HG03045 (cell line): ENCODE measurements at regions not wholly inside any gene's neighbourhood (a gene's known extent, or its start where the extent isn't known, plus 50 kb on each side); places are given as distances from the start of the nearest gene placed in this dataset.

ENCODE experiments used
- ATAC-seq: cut with Tn5 transposase; IDR thresholded peaks from one replicate; pipeline ENCODE4 v1.9.1; 2021; ENCODE audit warnings: mild to moderate bottlenecking, moderate library complexity; ENCODE audit not compliant: unreplicated experiment

DNA sequence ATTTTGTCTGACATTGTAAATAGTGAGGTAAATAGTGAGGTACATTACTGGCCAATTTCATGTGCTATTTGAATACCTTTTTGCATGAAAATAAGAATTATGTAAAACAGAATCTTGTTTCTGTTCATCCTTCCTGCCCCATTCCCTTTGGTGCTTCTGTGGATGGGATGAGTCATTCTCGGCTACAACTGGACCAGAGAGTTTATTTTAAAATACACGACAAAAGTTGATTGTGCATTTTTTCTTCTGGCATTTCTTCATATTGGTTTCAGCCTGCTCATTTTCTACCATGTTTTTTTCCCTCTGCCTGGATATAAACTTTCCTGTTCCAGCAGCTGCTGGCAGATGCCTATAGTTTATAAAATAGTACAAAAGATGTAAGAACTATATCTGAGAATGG lies 107.5 kb downstream of the CYSLTR2 start:
- no peak for ATAC-seq

DNA sequence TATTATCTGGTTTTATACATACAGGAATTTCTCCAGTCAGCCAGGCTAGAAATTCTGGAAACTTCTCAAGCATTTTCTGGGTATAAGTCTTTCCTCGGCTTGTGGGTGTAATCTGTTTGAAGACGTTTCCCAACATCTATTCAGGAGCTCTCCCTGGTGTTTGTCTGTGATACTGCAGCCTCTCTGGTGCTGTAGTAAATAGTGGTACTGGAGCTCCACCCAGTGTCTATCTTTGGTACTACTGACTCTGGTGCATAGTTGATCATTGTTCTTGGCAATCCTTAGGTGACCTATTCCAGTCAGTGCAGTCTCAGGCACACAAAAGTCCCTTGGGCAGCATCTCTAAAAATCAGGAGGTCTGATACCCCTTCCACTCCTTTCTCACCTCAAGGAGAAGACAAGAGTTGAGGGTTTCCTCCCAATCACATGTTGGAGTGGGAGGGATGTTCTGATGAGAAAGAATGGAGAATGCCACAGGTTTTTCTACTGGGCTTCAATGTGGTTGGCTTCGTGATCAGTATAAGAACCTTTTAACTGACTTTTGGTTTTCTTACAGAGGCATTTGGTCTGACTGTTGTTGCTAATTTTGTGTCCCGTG lies 115.5 kb downstream of the CYSLTR2 start:
- peak; percentile 93 for ATAC-seq

GRCh38 chr13:48770372-48770771 lies 116.6 kb downstream of the CYSLTR2 start:
- ATAC-seq, result no peak

- no peak for ATAC-seq
These were observed 119.2 kb downstream of the CYSLTR2 start for GRCh38 chr13:48772908-48773307.

- no peak for ATAC-seq
These were observed 120.0 kb downstream of the CYSLTR2 start for GRCh38 chr13:48773531-48774275.

GRCh38 chr13:48775285-48775684 lies 121.6 kb downstream of the CYSLTR2 start:
- ATAC-seq, result no peak

DNA sequence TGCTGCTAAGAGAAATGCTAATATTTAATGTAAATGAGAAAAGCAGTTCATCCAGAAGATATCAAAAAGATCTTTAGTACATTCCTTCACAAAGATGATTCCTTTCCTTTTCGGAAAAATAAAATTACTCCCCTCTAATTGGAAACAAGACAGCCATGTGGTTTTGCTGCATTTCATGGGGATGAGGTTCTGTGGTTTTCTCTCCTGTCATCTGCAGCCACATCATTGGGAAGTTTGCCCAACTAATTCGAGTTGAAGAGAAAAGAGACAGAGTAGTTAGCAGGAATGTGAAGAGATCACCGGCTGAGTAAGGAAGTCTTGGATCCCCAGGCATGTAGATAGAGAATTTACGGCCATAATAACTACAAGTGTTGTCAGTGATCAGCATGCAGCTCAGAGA lies 122.1 kb downstream of the CYSLTR2 start:
- no peak for ATAC-seq

DNA sequence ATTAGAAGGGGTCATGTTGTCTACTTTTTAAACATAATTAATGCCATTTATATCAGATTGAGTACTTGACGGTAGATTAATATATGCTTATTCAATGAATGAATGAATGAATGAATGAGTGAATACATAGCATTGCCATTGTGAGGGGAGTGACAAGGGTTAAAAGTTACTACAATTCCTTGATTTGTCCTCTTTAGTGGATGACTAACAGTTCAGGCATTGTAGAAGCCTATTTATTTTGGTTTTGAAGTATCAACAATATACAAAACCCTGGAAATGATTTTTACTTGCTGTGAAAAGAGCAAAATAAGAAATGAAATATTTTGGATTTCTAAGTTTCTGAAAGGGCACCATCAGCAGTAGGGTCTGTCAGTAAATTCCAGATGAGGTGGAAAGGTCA lies 122.7 kb downstream of the CYSLTR2 start:
- ATAC-seq, result no peak

- ATAC-seq, result no peak
These were observed 124.9 kb downstream of the CYSLTR2 start for GRCh38 chr13:48778610-48779009.

DNA sequence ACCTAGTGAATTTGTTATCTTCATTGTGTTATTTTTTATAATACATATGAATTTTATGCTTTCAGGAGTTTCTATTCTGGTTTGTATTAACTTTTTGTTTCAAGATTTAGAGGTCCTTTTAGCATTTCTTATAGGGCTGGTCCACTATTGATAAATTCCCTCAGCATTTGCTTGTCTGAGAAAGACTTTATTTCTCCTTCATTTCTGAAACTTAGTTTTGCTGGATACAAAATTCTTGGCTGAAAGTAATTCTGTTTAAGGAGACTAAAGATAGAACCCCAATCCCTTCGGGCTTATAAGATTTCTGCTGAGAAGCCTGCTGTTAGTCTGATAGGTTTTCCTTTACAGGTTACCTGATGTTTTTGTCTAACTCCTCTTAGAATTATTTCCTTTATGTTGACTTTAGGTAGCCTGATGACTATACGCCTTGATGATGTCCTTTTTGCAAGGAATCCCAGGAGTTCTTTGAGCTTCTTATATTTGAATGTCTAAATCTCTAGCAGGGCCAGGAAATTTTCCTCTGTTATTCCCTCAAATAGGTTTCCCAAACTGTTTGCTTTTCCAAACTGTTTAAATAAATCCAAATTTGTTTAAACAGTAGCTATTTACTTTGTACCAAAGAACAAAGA lies 127.1 kb downstream of the CYSLTR2 start:
- no peak for ATAC-seq

DNA sequence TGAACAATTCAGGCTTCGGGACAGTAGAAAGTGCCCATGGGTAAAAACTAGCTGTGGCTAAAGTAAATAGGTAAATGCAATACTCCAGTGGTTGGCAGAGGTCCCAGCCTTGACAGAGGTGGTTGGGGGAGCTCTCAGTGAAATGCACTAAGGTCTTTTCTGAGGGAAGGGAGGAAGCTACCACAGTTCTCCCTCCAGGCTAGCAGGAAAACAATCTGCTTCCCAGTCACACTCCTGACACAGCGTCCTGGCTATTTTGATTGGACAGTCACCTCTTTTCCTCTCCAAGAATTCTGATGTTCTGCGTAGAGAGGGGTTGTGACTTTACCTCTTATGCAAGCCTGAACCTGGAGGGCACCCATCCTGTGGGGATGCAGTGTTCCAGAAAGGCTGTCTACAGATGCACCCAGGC lies 128.7 kb downstream of the CYSLTR2 start:
- no peak for ATAC-seq

DNA sequence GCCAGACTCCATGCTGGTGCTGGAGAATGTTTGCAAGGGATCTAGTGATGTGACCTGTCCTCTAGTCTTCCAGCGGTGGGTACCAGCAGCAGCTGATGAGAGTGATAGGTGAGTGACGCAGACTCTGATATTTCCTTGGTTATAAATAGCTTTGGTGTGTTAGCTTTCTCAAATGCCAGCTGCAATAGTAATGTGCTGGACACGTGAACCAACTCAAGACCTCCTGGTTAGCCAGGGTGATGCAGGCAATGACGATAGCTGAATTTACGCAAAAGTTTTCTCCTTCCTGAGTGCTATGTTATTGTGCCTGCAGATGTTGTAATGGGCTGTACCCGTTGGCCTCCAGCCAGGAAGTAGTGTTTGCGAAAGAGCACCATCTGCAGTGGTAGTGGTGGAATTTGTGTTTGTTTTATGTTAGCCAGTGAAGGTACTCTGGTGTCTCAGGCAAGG lies 129.5 kb downstream of the CYSLTR2 start:
- ATAC-seq, result no peak

GRCh38 chr13:48783695-48784230 lies 130.0 kb downstream of the CYSLTR2 start:
- no peak for ATAC-seq

DNA sequence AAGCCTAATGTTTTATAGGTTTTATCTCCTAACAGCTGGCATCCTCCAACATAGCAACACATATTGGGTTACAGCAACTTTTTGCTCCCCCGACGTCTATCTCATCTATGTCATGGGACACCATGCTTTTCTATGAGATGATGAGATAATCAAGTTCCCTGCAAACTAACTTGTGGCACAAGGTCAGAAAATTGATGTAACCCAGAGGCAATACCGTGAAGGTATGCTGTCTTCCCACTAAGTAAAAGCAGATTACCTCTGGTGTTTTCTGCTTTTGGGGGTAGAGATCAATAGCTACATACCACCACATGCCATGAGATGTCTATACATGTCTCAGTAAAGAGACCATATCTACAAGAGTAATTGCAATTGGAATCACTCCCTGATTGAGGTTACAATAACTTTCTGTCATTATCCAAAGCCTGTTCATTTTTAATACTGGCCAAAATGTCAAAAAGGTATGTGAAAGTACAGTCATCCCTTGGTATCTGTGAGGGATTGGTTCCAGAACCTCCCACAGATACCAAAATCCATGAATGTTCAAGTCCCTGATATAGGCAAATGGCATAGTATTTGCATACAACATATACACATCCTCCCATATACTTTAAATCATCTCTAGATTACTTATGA lies 131.3 kb downstream of the CYSLTR2 start:
- no peak for ATAC-seq

GRCh38 chr13:48790199-48790598 lies 136.5 kb downstream of the CYSLTR2 start:
- ATAC-seq, result no peak

- ATAC-seq, result no peak
These were observed 137.2 kb downstream of the CYSLTR2 start for GRCh38 chr13:48790966-48791365.

GRCh38 chr13:48797127-48797526 lies 143.4 kb downstream of the CYSLTR2 start:
- no peak for ATAC-seq

GRCh38 chr13:48797761-48798160 lies 144.0 kb downstream of the CYSLTR2 start:
- no peak for ATAC-seq

DNA sequence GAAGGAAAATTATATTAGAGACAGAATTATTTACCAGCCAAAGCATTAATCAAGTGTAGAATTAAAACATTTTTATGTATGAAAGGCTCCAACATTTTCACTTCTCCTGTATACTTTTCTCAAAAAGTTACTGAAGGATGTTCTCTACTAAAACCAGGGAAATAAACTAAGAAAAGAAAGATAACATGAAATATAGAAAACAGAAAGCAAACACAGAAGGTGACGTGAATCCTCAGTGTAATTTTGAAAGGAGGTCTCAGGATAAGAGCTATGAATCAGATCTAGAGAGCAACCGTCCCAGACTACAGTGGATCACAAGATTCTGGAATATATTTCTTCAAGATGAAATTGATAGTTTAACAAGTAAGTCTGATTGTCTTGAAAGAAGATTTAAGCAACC lies 144.5 kb downstream of the CYSLTR2 start:
- ATAC-seq, result no peak

DNA sequence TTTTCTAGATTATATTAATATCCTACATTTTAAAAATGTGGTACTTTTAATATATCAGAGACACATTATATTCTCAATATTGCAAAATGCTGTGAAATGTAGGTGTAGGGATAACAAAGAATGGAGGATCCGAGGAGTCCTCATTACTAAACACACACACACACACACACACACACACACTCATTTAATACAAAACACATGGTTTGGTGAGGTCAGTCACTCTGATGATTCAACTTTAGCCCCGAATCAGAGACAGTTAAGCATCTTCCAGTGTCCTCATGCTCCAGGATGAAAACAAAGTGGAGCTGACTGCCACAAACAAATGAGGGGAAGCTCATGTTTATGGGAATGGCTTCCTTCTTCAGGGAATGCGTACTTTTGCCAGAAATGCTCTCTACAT lies 147.5 kb downstream of the CYSLTR2 start:
- ATAC-seq, result no peak

DNA sequence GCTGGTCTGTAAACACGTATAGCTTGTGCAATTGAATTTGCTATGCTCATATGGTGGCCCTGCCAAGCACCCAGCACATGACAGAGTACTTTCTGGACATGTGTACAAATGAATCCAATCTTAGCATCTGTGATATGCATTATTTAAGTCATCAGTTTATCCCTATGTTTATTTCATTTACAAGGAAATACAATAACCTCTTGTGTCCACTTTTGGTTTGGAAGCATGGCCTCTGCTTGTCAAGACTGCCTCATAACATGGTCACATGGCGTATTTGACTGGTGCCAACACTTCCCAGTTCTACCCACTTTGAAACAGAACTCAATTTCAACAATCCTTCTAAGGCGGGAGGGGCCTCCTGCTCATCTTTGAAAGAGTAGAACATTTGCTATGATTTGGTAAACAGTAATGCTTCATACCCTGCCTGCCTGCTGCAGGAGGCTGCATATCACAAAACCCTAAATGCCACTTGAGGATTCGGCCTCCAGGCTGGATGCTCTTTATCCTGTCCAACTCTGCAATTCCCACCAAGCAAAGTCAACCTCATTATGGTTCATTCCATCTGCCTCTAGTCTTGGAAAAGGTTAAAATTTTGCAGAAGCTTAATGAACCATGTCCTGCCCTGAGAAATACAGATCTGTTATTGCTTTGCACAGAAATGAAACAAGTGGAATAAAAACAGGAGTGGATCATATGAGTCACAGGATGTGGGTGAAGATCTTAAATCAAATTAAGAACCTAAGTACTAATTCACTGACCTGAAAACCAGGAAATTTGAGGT lies 151.3 kb downstream of the CYSLTR2 start:
- no peak for ATAC-seq
